H9 (cell line): ENCODE measurements at regions not wholly inside any gene's neighbourhood (a gene's known extent, or its start where the extent isn't known, plus 50 kb on each side); places are given as distances from the start of the nearest gene placed in this dataset.

Experiments
- DNase-seq: peaks from one replicate; pipeline ENCODE4 v3.0.0-alpha.2; 2017
- H2AFZ ChIP-seq: one replicate; pipeline ENCODE4 v1.6.1; 2013; ENCODE audit warnings: mild to moderate bottlenecking, low read length, control low read depth, moderate library complexity
- H2AK5ac ChIP-seq: 2 replicates; pipeline ENCODE4 v1.6.1; 2013; ENCODE audit warnings: low read length, control low read depth, mixed read lengths; ENCODE audit not compliant: insufficient read length
- H2BK120ac ChIP-seq: one replicate; pipeline ENCODE4 v1.6.1; 2013; ENCODE audit warnings: low read depth, mild to moderate bottlenecking, low read length, control low read depth, inconsistent platforms; ENCODE audit not compliant: poor library complexity, severe bottlenecking
- H2BK12ac ChIP-seq: 2 replicates; pipeline ENCODE4 v1.6.1; 2013; ENCODE audit warnings: low read length, control low read depth, mixed read lengths, low read depth; ENCODE audit not compliant: insufficient read length
- H2BK15ac ChIP-seq: 2 replicates; pipeline ENCODE4 v1.6.1; 2013; ENCODE audit warnings: low read depth, low read length, control low read depth
- H2BK20ac ChIP-seq: one replicate; pipeline ENCODE4 v1.6.1; 2013; ENCODE audit warnings: low read depth, mild to moderate bottlenecking, low read length, control low read depth, inconsistent platforms; ENCODE audit not compliant: poor library complexity, severe bottlenecking
- H2BK5ac ChIP-seq: 2 replicates; pipeline ENCODE4 v1.6.1; 2013; ENCODE audit warnings: low read length, control low read depth, mixed read lengths; ENCODE audit not compliant: insufficient read length
- H3K14ac ChIP-seq: 2 replicates; pipeline ENCODE4 v1.6.1; 2013; ENCODE audit warnings: low read length, control low read depth; ENCODE audit not compliant: insufficient read depth
- H3K18ac ChIP-seq: 2 replicates; pipeline ENCODE4 v1.6.1; 2013; ENCODE audit warnings: low read depth, mild to moderate bottlenecking, mixed read lengths, low read length, control low read depth; ENCODE audit not compliant: insufficient read length
- H3K23ac ChIP-seq: 2 replicates; pipeline ENCODE4 v1.6.1; 2013; ENCODE audit warnings: low read length, control low read depth, mixed read lengths, low read depth; ENCODE audit not compliant: insufficient read length
- H3K23me2 ChIP-seq: 2 replicates; pipeline ENCODE4 v1.6.1; 2013; ENCODE audit warnings: low read depth, mild to moderate bottlenecking, mixed read lengths, low read length, control low read depth; ENCODE audit not compliant: insufficient read length, poor library complexity, severe bottlenecking
- H3K27ac ChIP-seq: 2 replicates; pipeline ENCODE4 v1.5.1; 2013; ENCODE audit warnings: low read length, control low read depth, mixed read lengths, low read depth; ENCODE audit not compliant: insufficient read length
- H3K27me3 ChIP-seq: 2 replicates; pipeline ENCODE4 v1.6.1; 2013; ENCODE audit warnings: low read length, control low read depth, inconsistent platforms; ENCODE audit not compliant: insufficient read depth
- H3K4ac ChIP-seq: 2 replicates; pipeline ENCODE4 v1.6.1; 2013; ENCODE audit warnings: low read depth, mild to moderate bottlenecking, control low read depth, inconsistent platforms, low read length, moderate library complexity
- H3K4me1 ChIP-seq: 2 replicates; pipeline ENCODE4 v1.6.1; 2013; ENCODE audit warnings: low read length, control low read depth, inconsistent platforms; ENCODE audit not compliant: insufficient read depth
- H3K4me2 ChIP-seq: 2 replicates; pipeline ENCODE4 v1.6.1; 2013; ENCODE audit warnings: low read length, control low read depth, mixed read lengths; ENCODE audit not compliant: insufficient read length, insufficient read depth
- H3K56ac ChIP-seq: 2 replicates; pipeline ENCODE4 v1.6.1; 2013; ENCODE audit warnings: low read depth, mild to moderate bottlenecking, mixed read lengths, low read length, control low read depth; ENCODE audit not compliant: insufficient read length
- H3K79me1 ChIP-seq: 2 replicates; pipeline ENCODE4 v1.6.1; 2013; ENCODE audit warnings: low read depth, mild to moderate bottlenecking, moderate library complexity, low read length, control low read depth, inconsistent platforms; ENCODE audit not compliant: insufficient read depth, poor library complexity, severe bottlenecking
- H3K79me2 ChIP-seq: 2 replicates; pipeline ENCODE4 v1.6.1; 2013; ENCODE audit warnings: low read length, control low read depth, inconsistent platforms; ENCODE audit not compliant: insufficient read depth
- H3K9ac ChIP-seq: 2 replicates; pipeline ENCODE4 v1.6.1; 2013; ENCODE audit warnings: low read length, control low read depth, mixed read lengths; ENCODE audit not compliant: insufficient read length; ENCODE audit errors: extremely low read depth
- H3K9me3 ChIP-seq: one replicate; pipeline ENCODE4 v1.6.1; 2013; ENCODE audit warnings: low read depth, low read length, inconsistent platforms; ENCODE audit not compliant: control insufficient read depth
- H3T11ph ChIP-seq: one replicate; pipeline ENCODE4 v1.6.1; 2013; ENCODE audit warnings: mild to moderate bottlenecking, low read length, control low read depth, inconsistent platforms
- H4K20me1 ChIP-seq: one replicate; pipeline ENCODE4 v1.6.1; 2013; ENCODE audit not compliant: control insufficient read depth, insufficient read length, insufficient read depth
- H4K5ac ChIP-seq: 2 replicates; pipeline ENCODE4 v1.6.1; 2013; ENCODE audit warnings: low read depth, mild to moderate bottlenecking, mixed read lengths, low read length, control low read depth; ENCODE audit not compliant: insufficient read length
- H4K8ac ChIP-seq: replicated peaks from 2 replicates; pipeline ENCODE4 v1.6.1; 2013; ENCODE audit warnings: low read length, control low read depth, mixed read lengths, low read depth; ENCODE audit not compliant: insufficient read length
- H4K91ac ChIP-seq: 2 replicates; pipeline ENCODE4 v1.6.1; 2013; ENCODE audit warnings: low read depth, mild to moderate bottlenecking, moderate library complexity, mixed read lengths, low read length, control low read depth; ENCODE audit not compliant: insufficient read length
- H3K27ac Mint-ChIP-seq, 3 experiments: 2 replicates in 2 of 3; 3 replicates in 1 of 3; pipeline ENCODE4 v1.8.0; 2020 to 2021; ENCODE audit warnings: mixed read lengths in 3 of 3, mild to moderate bottlenecking in 1 of 3, moderate library complexity in 1 of 3
- H3K27me3 Mint-ChIP-seq: 2 replicates; pipeline ENCODE4 v1.8.0; 2021; ENCODE audit warnings: low read depth, mild to moderate bottlenecking, moderate library complexity, mixed read lengths
- H3K36me3 Mint-ChIP-seq, 3 experiments: 2 replicates in 2 of 3; 3 replicates in 1 of 3; pipeline ENCODE4 v1.8.0; 2020 to 2021; ENCODE audit warnings: low read depth in 3 of 3, mixed read lengths in 3 of 3; ENCODE audit not compliant: insufficient read depth in 1 of 3
- H3K4me1 Mint-ChIP-seq, 2 experiments: 2 replicates each; pipeline ENCODE4 v1.8.0; 2020; ENCODE audit warnings: mixed read lengths in 2 of 2
- H3K4me3 Mint-ChIP-seq, 2 experiments: 2 replicates in 1 of 2; 3 replicates in 1 of 2; pipeline ENCODE4 v1.8.0; 2020 to 2021; ENCODE audit warnings: mild to moderate bottlenecking in 2 of 2, mixed read lengths in 2 of 2, moderate library complexity in 1 of 2
- H3K9me3 Mint-ChIP-seq, 2 experiments: 2 replicates in 1 of 2; 3 replicates in 1 of 2; pipeline ENCODE4 v1.8.0; 2020; ENCODE audit warnings: mild to moderate bottlenecking in 2 of 2, mixed read lengths in 2 of 2, moderate library complexity in 1 of 2
- WGBS: extraction: QIAGEN DNeasy Blood & Tissue Kit; methylation state at CpG from one replicate; pipeline ENCODE4 v1.1.7; 2013; ENCODE audit warnings: missing lambda C conversion rate, low lambda C conversion rate, mixed read lengths; ENCODE audit not compliant: insufficient read length; ENCODE audit errors: extremely low coverage; 5-methylcytosine and 5-hydroxymethylcytosine counted together
- TF ChIP-seq, protein P1 (sequence below): fragments of 200-600 bp; sonication (generic); conservative IDR thresholded peaks from 3 replicates; pipeline ENCODE4 v1.8.0; 2021; ENCODE audit warnings: antibody characterized with exemption, mild to moderate bottlenecking

DNA sequence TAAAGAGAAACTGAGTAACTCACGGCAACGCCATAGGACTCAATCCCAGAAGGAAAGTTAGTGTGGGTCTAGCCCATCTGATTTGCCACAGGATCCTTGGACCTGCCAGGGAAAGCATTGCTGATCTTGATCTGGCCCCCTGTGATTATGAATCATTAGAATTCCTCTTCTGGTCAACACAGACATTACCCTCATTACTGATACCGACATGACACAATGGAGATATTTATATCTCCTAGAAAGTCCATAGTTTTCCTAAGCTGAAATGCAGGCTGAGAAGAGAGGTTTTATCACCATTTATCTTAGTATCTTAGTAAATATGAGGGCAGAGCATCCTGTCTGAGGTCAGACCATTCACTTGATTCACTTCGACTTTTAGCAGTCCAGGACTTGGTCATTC is 75.5 kb upstream of the CCDC68 start:
- WGBS: no CpG with 5 or more reads among the region's 4 CpGs
- no peak overlapping the region for H2BK5ac ChIP-seq
- no peaks in the 10 kb centered on the region for H3K79me2 ChIP-seq
- H3K4me3 Mint-ChIP-seq: no peak overlapping the region
- no peaks in the 10 kb centered on the region for H3K27me3 ChIP-seq
- H3K14ac ChIP-seq: no peak overlapping the region
- no peak overlapping the region for H4K5ac ChIP-seq
- H2BK12ac ChIP-seq: no peak overlapping the region
- no peaks in the 10 kb centered on the region for H3K4me1 ChIP-seq
- H3T11ph ChIP-seq: no peak overlapping the region
- H2BK20ac ChIP-seq: no peak overlapping the region
- no peak overlapping the region for H2AFZ ChIP-seq
- TF ChIP-seq, protein P1, sequence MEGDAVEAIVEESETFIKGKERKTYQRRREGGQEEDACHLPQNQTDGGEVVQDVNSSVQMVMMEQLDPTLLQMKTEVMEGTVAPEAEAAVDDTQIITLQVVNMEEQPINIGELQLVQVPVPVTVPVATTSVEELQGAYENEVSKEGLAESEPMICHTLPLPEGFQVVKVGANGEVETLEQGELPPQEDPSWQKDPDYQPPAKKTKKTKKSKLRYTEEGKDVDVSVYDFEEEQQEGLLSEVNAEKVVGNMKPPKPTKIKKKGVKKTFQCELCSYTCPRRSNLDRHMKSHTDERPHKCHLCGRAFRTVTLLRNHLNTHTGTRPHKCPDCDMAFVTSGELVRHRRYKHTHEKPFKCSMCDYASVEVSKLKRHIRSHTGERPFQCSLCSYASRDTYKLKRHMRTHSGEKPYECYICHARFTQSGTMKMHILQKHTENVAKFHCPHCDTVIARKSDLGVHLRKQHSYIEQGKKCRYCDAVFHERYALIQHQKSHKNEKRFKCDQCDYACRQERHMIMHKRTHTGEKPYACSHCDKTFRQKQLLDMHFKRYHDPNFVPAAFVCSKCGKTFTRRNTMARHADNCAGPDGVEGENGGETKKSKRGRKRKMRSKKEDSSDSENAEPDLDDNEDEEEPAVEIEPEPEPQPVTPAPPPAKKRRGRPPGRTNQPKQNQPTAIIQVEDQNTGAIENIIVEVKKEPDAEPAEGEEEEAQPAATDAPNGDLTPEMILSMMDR: no peak
- no peak overlapping the region for H3K9ac ChIP-seq
- H4K8ac ChIP-seq: no peak overlapping the region
- no peak overlapping the region for H4K91ac ChIP-seq
- H3K18ac ChIP-seq: no peak overlapping the region
- H2BK120ac ChIP-seq: no peak overlapping the region
- H2BK15ac ChIP-seq: no peak overlapping the region
- no peaks in the 10 kb centered on the region for H3K27me3 Mint-ChIP-seq
- H3K27ac Mint-ChIP-seq: no peak overlapping the region
- no peaks in the 10 kb centered on the region for H3K9me3 ChIP-seq
- no peaks in the 10 kb centered on the region for H3K23me2 ChIP-seq
- H3K4me1 Mint-ChIP-seq: peaks cover 8% of the 10 kb centered on the region in 2 experiments
- DNase-seq: no peak
- no peaks in the 10 kb centered on the region for H3K9me3 Mint-ChIP-seq
- no peak overlapping the region for H3K27ac ChIP-seq
- H4K20me1 ChIP-seq: no peaks in the 10 kb centered on the region
- no peak overlapping the region for H3K4ac ChIP-seq
- no peaks in the 10 kb centered on the region for H3K79me1 ChIP-seq
- H3K56ac ChIP-seq: no peak overlapping the region
- no peak overlapping the region for H3K23ac ChIP-seq
- H2AK5ac ChIP-seq: no peak overlapping the region
- no peaks in the 10 kb centered on the region for H3K36me3 Mint-ChIP-seq
- no peak overlapping the region for H3K4me2 ChIP-seq
